ENCODE measurements at regions not wholly inside any gene's neighbourhood (a gene's known extent, or its start where the extent isn't known, plus 50 kb on each side); places are given as distances from the start of the nearest gene placed in this dataset.
A peak's percentile ranks its signal among the peaks of the same experiment; 100 is the strongest.

- Histone ChIP-seq H3K79me2 (ENCODE audit: control insufficient read depth in 1 of 2, insufficient read depth in 2 of 2, low read length in 2 of 2) (no peaks in the 10 kb centered on the region), H3K4ac (replicated peaks; ENCODE audit: insufficient read length, low read depth, low read length) (no peak overlapping the region), H3K18ac (ENCODE audit: extremely low read depth, low read length) (no peak overlapping the region), H4K20me1 (replicated peaks in 1 of 2; ENCODE audit: control insufficient read depth in 1 of 2, insufficient read depth in 2 of 2, low read length in 2 of 2) (no peaks in the 10 kb centered on the region), H2BK5ac (ENCODE audit: low read depth, low read length) (no peak overlapping the region), H2BK15ac (ENCODE audit: low read length) (no peak overlapping the region), H2AK5ac (ENCODE audit: low read depth, low read length) (no peak overlapping the region), H3K56ac (replicated peaks; ENCODE audit: insufficient read length, low read depth, low read length) (no peak overlapping the region), H4K91ac (replicated peaks; ENCODE audit: insufficient read length, low read length) (no peak overlapping the region), H3K4me2 (ENCODE audit: insufficient read depth in 1 of 2, low read depth in 2 of 2, low read length in 2 of 2) (no peak overlapping the region), H2BK120ac (replicated peaks; ENCODE audit: low read depth, low read length) (no peak overlapping the region), H3K79me1 (ENCODE audit: low read depth, low read length) (no peaks in the 10 kb centered on the region), H4K8ac (ENCODE audit: extremely low read depth, insufficient read depth, low read length) (no peak overlapping the region), H3K27me3 (replicated peaks in 1 of 4; ENCODE audit: control insufficient read depth in 3 of 4, extremely low read depth in 1 of 4, insufficient read depth in 3 of 4, low read length in 3 of 4) (no peaks in the 10 kb centered on the region), H3K23ac (ENCODE audit: insufficient read length) (no peak overlapping the region), H2BK12ac (ENCODE audit: low read depth, low read length) (no peak overlapping the region), H3K36me3 (ENCODE audit: control insufficient read depth in 2 of 4, insufficient read depth in 4 of 4, low read length in 3 of 4) (no peaks in the 10 kb centered on the region), H3K9ac (replicated peaks in 1 of 4; ENCODE audit: extremely low read depth in 1 of 4, low read depth in 3 of 4, low read length in 3 of 4) (no peak overlapping the region), H3K4me1 (replicated peaks in 1 of 4; ENCODE audit: control insufficient read depth in 3 of 4, insufficient read depth in 4 of 4, low read length in 3 of 4) (no peaks in the 10 kb centered on the region), H3K14ac (ENCODE audit: insufficient read length) (no peak overlapping the region), H4K5ac (ENCODE audit: insufficient read length, low read depth, low read length) (no peak overlapping the region), H3K27ac (ENCODE audit: low read depth, low read length) (no peak overlapping the region), H2AFZ (ENCODE audit: low read length) (no peak overlapping the region), H2BK20ac (ENCODE audit: low read length) (no peak overlapping the region), H3K23me2 (ENCODE audit: low read depth, low read length) (no peaks in the 10 kb centered on the region), H3K4me3 (ENCODE audit: extremely low read depth in 1 of 4, insufficient read depth in 2 of 4, low read depth in 3 of 4, low read length in 4 of 4) (no peak overlapping the region), H3K9me3 (ENCODE audit: insufficient read depth in 2 of 2, low read depth in 1 of 2, low read length in 1 of 2) (no peaks in the 10 kb centered on the region)
- DNase-seq (ENCODE audit: low read depth in 1 of 2, low spot score in 2 of 2) (peak in 1 of 2 experiments; percentile 69), FAIRE-seq (peak; percentile 93)
- ChIA-PET POLR2A (ENCODE audit: partially characterized antibody) (interaction anchor here (0.6 kb wide), 1 partner anchor 746 kb away, joined by 3 read pairs; no protein-coding TSS in a partner anchor), CTCF (ENCODE audit: partially characterized antibody) (interaction anchor here (0.7 to 3.2 kb wide), 27 partner anchors 11 to 1327 kb away, joined by 3 to 14 read pairs (median 3); no protein-coding TSS in a partner anchor)
- WGBS, 2 experiments (ENCODE audit: extremely low coverage in 1 of 2, insufficient coverage in 1 of 2, insufficient read length in 1 of 2, insufficient replicate concordance in 2 of 2, low coverage in 1 of 2, low lambda C conversion rate in 2 of 2, missing lambda C conversion rate in 1 of 2) = 52% methylated on average over 3 of the region's 3 CpGs; no CpG with 5 or more reads in 1 of the 2 experiments
- TF ChIP-seq RBBP5 (IDR thresholded peaks at IDR 0.05; ENCODE audit: borderline replicate concordance, low read depth, low read length) = no peak
- no peak for TF ChIP-seq EP300 (IDR thresholded peaks at IDR 0.05; ENCODE audit: borderline replicate concordance in 1 of 2, low read depth in 2 of 2, low read length in 2 of 2)
- no peak for TF ChIP-seq KDM1A (IDR thresholded peaks at IDR 0.05; ENCODE audit: borderline replicate concordance, low read length)
- no peak for TF ChIP-seq BACH1 (IDR thresholded peaks at IDR 0.05; ENCODE audit: low read length)
- TF ChIP-seq SP2 (IDR thresholded peaks at IDR 0.05; ENCODE audit: low read length) = no peak
- TF ChIP-seq RFX5 (IDR thresholded peaks at IDR 0.05; ENCODE audit: borderline replicate concordance, low read depth, low read length) = no peak
- TF ChIP-seq TAF7 (optimal IDR thresholded peaks at IDR 0.05; ENCODE audit: borderline replicate concordance, low read depth, low read length) = no peak
- no peak for TF ChIP-seq YY1 (IDR thresholded peaks at IDR 0.05; ENCODE audit: low read depth, low read length)
- TF ChIP-seq CBX8 (IDR thresholded peaks at IDR 0.05; ENCODE audit: borderline replicate concordance, low read depth, low read length) = no peak
- TF ChIP-seq RAD21 (IDR thresholded peaks at IDR 0.05 in 1 of 2, conservative IDR thresholded peaks at IDR 0.05 in 1 of 2; ENCODE audit: low read depth in 2 of 2, low read length in 2 of 2) = peak; percentile 88 to 91
- no peak for TF ChIP-seq CEBPB (IDR thresholded peaks at IDR 0.05; ENCODE audit: low read depth, low read length)
- no peak for TF ChIP-seq RNF2 (IDR thresholded peaks at IDR 0.05; ENCODE audit: borderline replicate concordance, low read depth, low read length, missing control alignments, poor library complexity, severe bottlenecking)
- TF ChIP-seq POLR2A (IDR thresholded peaks at IDR 0.05; ENCODE audit: control extremely low read depth in 1 of 2, low read depth in 2 of 2, low read length in 2 of 2) = no peak
- no peak for TF ChIP-seq POLR2AphosphoS5 (IDR thresholded peaks at IDR 0.05; ENCODE audit: low read depth, low read length)
Observed at GRCh38 chr2:57497489-57498096, 549.0 kb upstream of the VRK2 start.

Measured in H1 (cell line).